Neutrophil (primary cell): ENCODE measurements at regions not wholly inside any gene's neighbourhood (a gene's known extent, or its start where the extent isn't known, plus 50 kb on each side); places are given as distances from the start of the nearest gene placed in this dataset.

Experiments used
- H3K27ac ChIP-seq: fragments of 200-600 bp; sonication (generic); 2 replicates; pipeline ENCODE4 v1.5.1; 2016; ENCODE audit warnings: mild to moderate bottlenecking, moderate library complexity
- H3K27me3 ChIP-seq: fragments of 200-600 bp; sonication (generic); 2 replicates; pipeline ENCODE4 v1.6.0; 2016; ENCODE audit warnings: mild to moderate bottlenecking
- H3K36me3 ChIP-seq: fragments of 200-600 bp; sonication (generic); 2 replicates; pipeline ENCODE4 v1.5.1; 2017
- H3K4me1 ChIP-seq, 2 experiments: fragments of 200-600 bp in 1 of 2; sonication (generic) in 1 of 2; 1 replicate in 1 of 2; 2 replicates in 1 of 2; pipeline versions ENCODE4 v1.5.1 to v1.6.1; 2013 to 2016; ENCODE audit warnings: low read depth in 1 of 2, low read length in 1 of 2, mild to moderate bottlenecking in 1 of 2, moderate library complexity in 1 of 2; ENCODE audit not compliant: control insufficient read depth in 1 of 2, insufficient read depth in 1 of 2
- H3K4me3 ChIP-seq, 2 experiments: fragments of 200-600 bp in 1 of 2; sonication (generic) in 1 of 2; 1 replicate in 1 of 2; 2 replicates in 1 of 2; pipeline ENCODE4 v1.5.1; 2013 to 2016; ENCODE audit warnings: low read depth in 1 of 2, low read length in 1 of 2, mild to moderate bottlenecking in 1 of 2, moderate library complexity in 1 of 2
- H3K9me3 ChIP-seq: fragments of 200-600 bp; sonication (generic); 2 replicates; pipeline ENCODE4 v1.5.1; 2016
- TF ChIP-seq, protein P1 (sequence below): fragments of 200-600 bp; sonication (generic); IDR thresholded peaks from 2 replicates; pipeline ENCODE4 v1.5.1; 2016; ENCODE audit warnings: antibody characterized with exemption

DNA sequence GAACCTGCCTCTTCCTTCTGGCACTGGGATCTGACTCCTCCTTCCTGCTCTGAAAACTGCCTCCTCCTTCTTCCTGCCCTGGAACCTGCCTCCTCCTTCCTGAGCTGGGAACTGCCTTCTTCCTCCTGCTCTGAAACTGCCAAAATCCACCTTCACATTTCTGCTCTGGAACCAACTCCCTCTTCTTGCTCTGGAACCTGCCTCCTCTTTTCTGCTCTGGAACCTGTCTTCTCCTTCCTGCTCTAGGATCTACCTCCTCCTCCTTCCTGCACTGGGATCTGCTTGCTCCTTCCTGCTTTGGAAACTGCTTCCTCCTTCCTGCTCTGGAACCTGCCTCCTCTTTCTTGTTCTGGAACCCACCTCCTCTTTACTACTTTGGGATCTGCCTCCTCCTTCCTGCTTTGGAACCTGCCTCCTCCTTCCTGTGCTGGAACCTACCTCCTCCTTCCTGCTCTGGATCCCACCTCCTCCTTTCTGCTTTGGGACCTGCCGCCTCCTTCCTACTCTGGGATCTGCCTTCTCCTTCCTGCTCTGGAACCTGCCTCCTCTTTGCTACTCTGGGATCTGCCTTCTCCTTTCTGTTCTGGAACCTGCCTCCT lies 315.5 kb downstream of the PRL start:
- Histone ChIP-seq H3K4me1 (no peaks in the 10 kb centered on the region), H3K27ac (no peak overlapping the region), H3K9me3 (no peaks in the 10 kb centered on the region), H3K4me3 (no peak overlapping the region), H3K27me3 (no peaks in the 10 kb centered on the region), H3K36me3 (no peaks in the 10 kb centered on the region)
- TF ChIP-seq, protein P1, sequence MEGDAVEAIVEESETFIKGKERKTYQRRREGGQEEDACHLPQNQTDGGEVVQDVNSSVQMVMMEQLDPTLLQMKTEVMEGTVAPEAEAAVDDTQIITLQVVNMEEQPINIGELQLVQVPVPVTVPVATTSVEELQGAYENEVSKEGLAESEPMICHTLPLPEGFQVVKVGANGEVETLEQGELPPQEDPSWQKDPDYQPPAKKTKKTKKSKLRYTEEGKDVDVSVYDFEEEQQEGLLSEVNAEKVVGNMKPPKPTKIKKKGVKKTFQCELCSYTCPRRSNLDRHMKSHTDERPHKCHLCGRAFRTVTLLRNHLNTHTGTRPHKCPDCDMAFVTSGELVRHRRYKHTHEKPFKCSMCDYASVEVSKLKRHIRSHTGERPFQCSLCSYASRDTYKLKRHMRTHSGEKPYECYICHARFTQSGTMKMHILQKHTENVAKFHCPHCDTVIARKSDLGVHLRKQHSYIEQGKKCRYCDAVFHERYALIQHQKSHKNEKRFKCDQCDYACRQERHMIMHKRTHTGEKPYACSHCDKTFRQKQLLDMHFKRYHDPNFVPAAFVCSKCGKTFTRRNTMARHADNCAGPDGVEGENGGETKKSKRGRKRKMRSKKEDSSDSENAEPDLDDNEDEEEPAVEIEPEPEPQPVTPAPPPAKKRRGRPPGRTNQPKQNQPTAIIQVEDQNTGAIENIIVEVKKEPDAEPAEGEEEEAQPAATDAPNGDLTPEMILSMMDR, result no peak

DNA sequence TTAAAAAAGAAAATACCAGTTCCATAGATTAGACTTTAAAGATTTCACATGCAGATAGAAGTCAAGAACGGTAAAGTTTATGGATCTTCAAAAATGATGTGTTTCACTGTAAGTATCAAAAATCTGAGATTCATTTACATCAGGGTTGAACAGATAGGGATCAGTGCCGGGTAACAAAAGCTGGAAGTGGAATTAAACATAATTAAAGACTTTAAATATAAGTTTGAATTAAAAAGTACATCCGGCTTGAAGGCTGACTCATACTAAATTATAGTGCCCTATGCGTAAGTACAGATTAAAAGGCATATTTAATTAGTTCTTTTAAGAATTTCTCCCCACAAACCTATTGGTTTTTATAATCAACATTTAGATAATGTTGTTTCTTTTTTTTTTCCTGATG lies 312.7 kb downstream of the PRL start:
- TF ChIP-seq, protein P1, result no peak
- no peak overlapping the region for H3K4me3 ChIP-seq

DNA sequence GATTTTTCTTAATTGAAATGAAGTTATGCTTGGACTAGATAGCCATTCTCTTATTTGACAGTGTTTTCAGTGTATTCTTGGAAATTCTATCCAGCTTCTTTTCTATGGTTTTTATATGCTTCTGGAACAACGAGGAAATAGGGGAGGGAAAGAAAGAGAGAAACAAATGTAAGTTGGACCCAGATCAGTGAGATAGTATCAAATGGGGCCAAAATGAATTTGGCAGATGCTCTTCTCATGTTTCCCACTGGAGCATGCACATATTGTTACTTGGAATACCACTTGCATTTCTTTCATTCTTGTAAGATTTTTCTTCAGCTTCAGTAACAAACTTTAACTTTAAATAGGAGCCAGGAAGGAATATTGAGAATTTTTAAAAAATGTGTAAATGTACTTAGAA lies 312.3 kb downstream of the PRL start:
- TF ChIP-seq, protein P1, result no peak
- Histone ChIP-seq H3K4me3 (no peak overlapping the region), H3K27ac (no peak overlapping the region), H3K9me3 (no peaks in the 10 kb centered on the region), H3K36me3 (no peaks in the 10 kb centered on the region), H3K27me3 (no peaks in the 10 kb centered on the region), H3K4me1 (peaks cover 7 to 9% of the 10 kb centered on the region in 2 experiments)

More for the DNA sequence above, 312.7 kb downstream of the PRL start:
- Histone ChIP-seq H3K36me3 (no peaks in the 10 kb centered on the region), H3K27ac (no peak overlapping the region), H3K27me3 (no peaks in the 10 kb centered on the region), H3K4me1 (peaks cover 7 to 9% of the 10 kb centered on the region in 2 experiments), H3K9me3 (no peaks in the 10 kb centered on the region)

DNA sequence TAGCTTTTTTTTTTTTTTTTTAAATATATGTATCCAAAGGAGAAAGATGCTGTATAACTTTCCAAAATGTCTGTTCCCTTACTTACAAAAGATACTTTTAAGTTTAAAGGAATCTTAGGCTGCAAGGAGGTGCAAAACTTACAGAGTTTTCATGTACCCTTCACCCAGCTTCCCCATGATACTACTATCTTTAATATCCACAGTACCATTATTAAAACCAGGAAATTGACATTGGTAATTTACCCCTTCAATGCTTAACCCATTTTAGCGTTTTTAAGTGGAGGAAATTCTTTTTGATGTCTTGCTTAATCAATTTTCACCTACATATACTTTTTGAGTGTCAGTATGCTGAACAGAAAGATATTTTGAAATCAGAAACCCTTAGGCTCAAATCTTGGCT lies 310.9 kb downstream of the PRL start:
- no peak overlapping the region for H3K27ac ChIP-seq
- H3K4me1 ChIP-seq, result peaks cover 7 to 9% of the 10 kb centered on the region in 2 experiments
- H3K27me3 ChIP-seq, result no peaks in the 10 kb centered on the region
- H3K9me3 ChIP-seq, result no peaks in the 10 kb centered on the region
- TF ChIP-seq, protein P1, result no peak
- H3K36me3 ChIP-seq, result no peaks in the 10 kb centered on the region
- no peak overlapping the region for H3K4me3 ChIP-seq

DNA sequence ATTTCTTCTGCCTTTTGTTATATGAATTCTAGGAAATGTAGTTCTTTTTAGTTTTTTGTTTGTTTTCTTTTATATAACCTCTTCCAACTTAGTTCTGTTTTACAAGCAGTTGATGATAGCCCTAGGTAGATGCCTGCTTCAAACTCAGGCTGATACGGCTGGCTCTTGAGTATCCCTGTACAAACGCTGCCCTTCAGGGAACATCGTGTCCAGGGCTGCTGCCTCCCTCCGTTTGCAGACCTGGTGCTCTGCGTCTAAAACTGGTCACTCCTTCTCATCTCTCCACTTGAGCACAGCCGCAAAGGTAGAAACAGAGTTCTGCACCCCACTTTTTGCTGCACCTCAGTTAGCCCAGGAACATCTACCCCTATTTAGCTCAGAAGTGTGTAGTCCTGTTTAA lies 310.1 kb downstream of the PRL start:
- no peaks in the 10 kb centered on the region for H3K36me3 ChIP-seq
- no peak overlapping the region for H3K27ac ChIP-seq
- H3K4me3 ChIP-seq, result no peak overlapping the region
- H3K27me3 ChIP-seq, result no peaks in the 10 kb centered on the region
- peaks cover 7 to 9% of the 10 kb centered on the region in 2 experiments for H3K4me1 ChIP-seq
- H3K9me3 ChIP-seq, result no peaks in the 10 kb centered on the region
- TF ChIP-seq, protein P1, result no peak
